ENCODE measurements at regions not wholly inside any gene's neighbourhood (a gene's known extent, or its start where the extent isn't known, plus 50 kb on each side); places are given as distances from the start of the nearest gene placed in this dataset.

- H3K4me1 Mint-ChIP-seq, result no peaks in the 10 kb centered on the region
- peaks cover 6% of the 10 kb centered on the region for H3K9me3 Mint-ChIP-seq
- no peak for DNase-seq (ENCODE audit: low spot score in 2 of 2, unreplicated experiment in 2 of 2)
- no peak for TF ChIP-seq CTCF (IDR thresholded peaks at IDR 0.05; ENCODE audit: unreplicated experiment)
- no peaks in the 10 kb centered on the region for H3K36me3 Mint-ChIP-seq
- H3K27me3 Mint-ChIP-seq (ENCODE audit: low read depth), result peaks cover 85% of the 10 kb centered on the region
- no peak overlapping the region for H3K4me3 Mint-ChIP-seq
- H3K27ac Mint-ChIP-seq, result no peak overlapping the region
These were observed 196.6 kb upstream of the SDK2 start for GRCh38 chr17:73840829-73841228.

GRCh38 chr17:73841431-73842060, 197.3 kb upstream of the SDK2 start:
- Mint-ChIP-seq H3K36me3 (no peaks in the 10 kb centered on the region), H3K9me3 (peaks cover 6% of the 10 kb centered on the region), H3K4me3 (no peak overlapping the region), H3K27me3 (ENCODE audit: low read depth) (peaks cover 82% of the 10 kb centered on the region), H3K4me1 (no peaks in the 10 kb centered on the region), H3K27ac (no peak overlapping the region)
- no peak for DNase-seq (ENCODE audit: low spot score in 2 of 2, unreplicated experiment in 2 of 2)
- TF ChIP-seq CTCF (IDR thresholded peaks at IDR 0.05; ENCODE audit: unreplicated experiment), result no peak

GRCh38 chr17:73847952-73848351, 203.7 kb upstream of the SDK2 start:
- TF ChIP-seq CTCF (IDR thresholded peaks at IDR 0.05; ENCODE audit: unreplicated experiment), result no peak
- H3K9me3 Mint-ChIP-seq, result no peaks in the 10 kb centered on the region
- no peak overlapping the region for H3K4me3 Mint-ChIP-seq
- H3K27me3 Mint-ChIP-seq (ENCODE audit: low read depth), result peaks cover 27% of the 10 kb centered on the region
- no peak overlapping the region for H3K27ac Mint-ChIP-seq
- no peak for DNase-seq (ENCODE audit: low spot score in 2 of 2, unreplicated experiment in 2 of 2)
- no peaks in the 10 kb centered on the region for H3K36me3 Mint-ChIP-seq
- H3K4me1 Mint-ChIP-seq, result no peaks in the 10 kb centered on the region

GRCh38 chr17:73850426-73850825, 206.2 kb upstream of the SDK2 start:
- H3K27me3 Mint-ChIP-seq (ENCODE audit: low read depth), result peaks cover 13% of the 10 kb centered on the region
- no peaks in the 10 kb centered on the region for H3K36me3 Mint-ChIP-seq
- peaks cover 10% of the 10 kb centered on the region for H3K9me3 Mint-ChIP-seq
- no peak overlapping the region for H3K4me3 Mint-ChIP-seq
- H3K27ac Mint-ChIP-seq, result no peak overlapping the region
- no peak for TF ChIP-seq CTCF (IDR thresholded peaks at IDR 0.05; ENCODE audit: unreplicated experiment)
- no peaks in the 10 kb centered on the region for H3K4me1 Mint-ChIP-seq
- DNase-seq (ENCODE audit: low spot score in 2 of 2, unreplicated experiment in 2 of 2), result no peak

- no peak for TF ChIP-seq CTCF (IDR thresholded peaks at IDR 0.05; ENCODE audit: unreplicated experiment)
- no peak for DNase-seq (ENCODE audit: low spot score in 2 of 2, unreplicated experiment in 2 of 2)
- H3K36me3 Mint-ChIP-seq, result no peaks in the 10 kb centered on the region
- H3K9me3 Mint-ChIP-seq, result peaks cover 10% of the 10 kb centered on the region
- no peak overlapping the region for H3K4me3 Mint-ChIP-seq
- H3K4me1 Mint-ChIP-seq, result no peaks in the 10 kb centered on the region
- no peak overlapping the region for H3K27ac Mint-ChIP-seq
- H3K27me3 Mint-ChIP-seq (ENCODE audit: low read depth), result peaks cover 6% of the 10 kb centered on the region
These were observed 206.8 kb upstream of the SDK2 start for GRCh38 chr17:73851091-73851490.

GRCh38 chr17:73851921-73852320, 207.7 kb upstream of the SDK2 start:
- TF ChIP-seq CTCF (IDR thresholded peaks at IDR 0.05; ENCODE audit: unreplicated experiment), result no peak
- Mint-ChIP-seq H3K9me3 (peaks cover 10% of the 10 kb centered on the region), H3K4me3 (no peak overlapping the region), H3K36me3 (no peaks in the 10 kb centered on the region), H3K4me1 (no peaks in the 10 kb centered on the region), H3K27me3 (ENCODE audit: low read depth) (peaks cover 5% of the 10 kb centered on the region), H3K27ac (no peak overlapping the region)
- DNase-seq (ENCODE audit: low spot score in 2 of 2, unreplicated experiment in 2 of 2), result no peak
